Fibroblast of lung (primary cell): ENCODE measurements at regions not wholly inside any gene's neighbourhood (a gene's known extent, or its start where the extent isn't known, plus 50 kb on each side); places are given as distances from the start of the nearest gene placed in this dataset.

Experiments
- DNase-seq, 2 donors: peaks; one replicate each; pipeline versions ENCODE4 v3.0.0 to v3.0.0-alpha.2; 2010; ENCODE audit warnings: low read depth in 2 of 2
- H2AFZ ChIP-seq: 2 replicates; pipeline ENCODE4 v1.5.1; 2012; ENCODE audit warnings: low read length, control low read depth, inconsistent platforms
- H3K27ac ChIP-seq: 2 replicates; pipeline ENCODE4 v1.5.1; 2011; ENCODE audit warnings: low read length, control low read depth; ENCODE audit not compliant: insufficient read depth
- H3K27me3 ChIP-seq: 2 replicates; pipeline ENCODE4 v1.5.1; 2011; ENCODE audit warnings: mild to moderate bottlenecking, low read length; ENCODE audit not compliant: control insufficient read depth, insufficient read depth
- H3K36me3 ChIP-seq: 2 replicates; pipeline ENCODE4 v1.5.1; 2011; ENCODE audit warnings: low read length; ENCODE audit not compliant: control insufficient read depth, insufficient read depth
- H3K4me1 ChIP-seq: 2 replicates; pipeline ENCODE4 v1.5.1; 2011; ENCODE audit warnings: low read length; ENCODE audit not compliant: control insufficient read depth, insufficient read depth; ENCODE audit errors: extremely low read depth
- H3K4me2 ChIP-seq: 2 replicates; pipeline ENCODE4 v1.5.1; 2011; ENCODE audit warnings: low read length, control low read depth; ENCODE audit not compliant: insufficient read depth; ENCODE audit errors: extremely low read depth
- H3K4me3 ChIP-seq, 4 experiments: fragments of 200-600 bp in 1 of 4; sonication (generic) in 1 of 4; replicated peaks in 1 of 4; 2 replicates each; pipeline ENCODE4 v1.5.1; 2011 to 2016; ENCODE audit warnings: low read length in 4 of 4, low read depth in 3 of 4, mild to moderate bottlenecking in 3 of 4, control low read depth in 2 of 4, inconsistent platforms in 1 of 4, mixed read lengths in 1 of 4; ENCODE audit not compliant: insufficient read depth in 1 of 4; ENCODE audit errors: control extremely low read depth in 1 of 4
- H3K79me2 ChIP-seq: 2 replicates; pipeline ENCODE4 v1.5.1; 2012; ENCODE audit warnings: mild to moderate bottlenecking, low read length, inconsistent platforms; ENCODE audit not compliant: control insufficient read depth, insufficient read depth
- H3K9ac ChIP-seq: 2 replicates; pipeline ENCODE4 v1.5.1; 2011; ENCODE audit warnings: mild to moderate bottlenecking, low read length, control low read depth; ENCODE audit not compliant: insufficient read depth
- H3K9me3 ChIP-seq: 2 replicates; pipeline ENCODE4 v1.5.1; 2012; ENCODE audit warnings: low read depth, low read length; ENCODE audit not compliant: control insufficient read depth, insufficient read depth
- H4K20me1 ChIP-seq: 2 replicates; pipeline ENCODE4 v1.5.1; 2011; ENCODE audit warnings: low read length; ENCODE audit not compliant: control insufficient read depth, insufficient read depth; ENCODE audit errors: extremely low read depth
- CTCF ChIP-seq, 2 donors: IDR thresholded peaks in 1 of 2; conservative IDR thresholded peaks in 1 of 2; 1 replicate in 1 of 2; 2 replicates in 1 of 2; pipeline ENCODE4 v1.5.1; 2011 to 2012; ENCODE audit warnings: low read length in 2 of 2, control low read depth in 1 of 2, inconsistent platforms in 1 of 2, low read depth in 1 of 2, mild to moderate bottlenecking in 1 of 2
- EZH2 ChIP-seq: IDR thresholded peaks from 2 replicates; pipeline ENCODE4 v1.5.1; 2012; ENCODE audit warnings: low read length, control low read depth, mild to moderate bottlenecking; ENCODE audit errors: missing control alignments

GRCh38 chr9:99650187-99650874 lies 171.4 kb upstream of the NR4A3 start:
- Histone ChIP-seq H3K9me3 (no peaks in the 10 kb centered on the region), H2AFZ (no peak overlapping the region), H3K79me2 (no peaks in the 10 kb centered on the region), H3K4me1 (no peaks in the 10 kb centered on the region), H3K27ac (no peak overlapping the region), H3K4me2 (no peak overlapping the region), H3K27me3 (no peaks in the 10 kb centered on the region), H3K4me3 (no peak overlapping the region), H3K9ac (no peak overlapping the region), H3K36me3 (no peaks in the 10 kb centered on the region), H4K20me1 (no peaks in the 10 kb centered on the region)
- TF ChIP-seq CTCF (conservative IDR thresholded peaks at IDR 0.05 in 1 of 2, IDR thresholded peaks at IDR 0.05 in 1 of 2; ENCODE audit: low read depth in 1 of 2, low read length in 2 of 2) = no peak
- no peak for TF ChIP-seq EZH2
- DNase-seq = no peak

GRCh38 chr9:99660191-99660636 lies 161.5 kb upstream of the NR4A3 start:
- H3K79me2 ChIP-seq = no peaks in the 10 kb centered on the region
- H3K9me3 ChIP-seq = no peaks in the 10 kb centered on the region
- no peak overlapping the region for H2AFZ ChIP-seq
- H3K36me3 ChIP-seq = no peaks in the 10 kb centered on the region
- H3K4me3 ChIP-seq = no peak overlapping the region
- no peaks in the 10 kb centered on the region for H3K4me1 ChIP-seq
- no peak for DNase-seq
- H4K20me1 ChIP-seq = no peaks in the 10 kb centered on the region
- no peaks in the 10 kb centered on the region for H3K27me3 ChIP-seq
- no peak overlapping the region for H3K9ac ChIP-seq
- H3K27ac ChIP-seq = no peak overlapping the region
- TF ChIP-seq EZH2 (no peak), CTCF (conservative IDR thresholded peaks at IDR 0.05 in 1 of 2, IDR thresholded peaks at IDR 0.05 in 1 of 2; ENCODE audit: low read depth in 1 of 2, low read length in 2 of 2) (no peak)
- H3K4me2 ChIP-seq = no peak overlapping the region

GRCh38 chr9:99663297-99663696 lies 158.4 kb upstream of the NR4A3 start:
- TF ChIP-seq CTCF (conservative IDR thresholded peaks at IDR 0.05 in 1 of 2, IDR thresholded peaks at IDR 0.05 in 1 of 2; ENCODE audit: low read depth in 1 of 2, low read length in 2 of 2) (no peak), EZH2 (no peak)
- no peaks in the 10 kb centered on the region for H3K27me3 ChIP-seq
- no peak overlapping the region for H3K9ac ChIP-seq
- no peaks in the 10 kb centered on the region for H3K79me2 ChIP-seq
- no peak overlapping the region for H3K4me3 ChIP-seq
- no peaks in the 10 kb centered on the region for H3K4me1 ChIP-seq
- H2AFZ ChIP-seq = no peak overlapping the region
- no peaks in the 10 kb centered on the region for H3K9me3 ChIP-seq
- no peak overlapping the region for H3K4me2 ChIP-seq
- no peak for DNase-seq
- no peaks in the 10 kb centered on the region for H4K20me1 ChIP-seq
- H3K36me3 ChIP-seq = no peaks in the 10 kb centered on the region
- no peak overlapping the region for H3K27ac ChIP-seq
